Astrocyte of the spinal cord (primary cell): ENCODE measurements at regions not wholly inside any gene's neighbourhood (a gene's known extent, or its start where the extent isn't known, plus 50 kb on each side); places are given as distances from the start of the nearest gene placed in this dataset.

Source experiments
- DNase-seq: peaks from one replicate; pipeline ENCODE4 v3.0.0; 2011; ENCODE audit warnings: low read depth, low spot score
- H3K4me3 ChIP-seq: 2 replicates; pipeline ENCODE4 v1.5.1; 2011; ENCODE audit warnings: low read depth, mild to moderate bottlenecking, low read length, moderate library complexity
- CTCF ChIP-seq: IDR thresholded peaks from 2 replicates; pipeline ENCODE4 v1.5.1; 2012; ENCODE audit warnings: low read depth, mild to moderate bottlenecking, low read length, inconsistent platforms
- in situ Hi-C: cut with HindIII; loops from 2 replicates; pipeline ENCODE4 v1.10.0; 2017; ENCODE audit warnings: low sequenced_read_pairs

DNA sequence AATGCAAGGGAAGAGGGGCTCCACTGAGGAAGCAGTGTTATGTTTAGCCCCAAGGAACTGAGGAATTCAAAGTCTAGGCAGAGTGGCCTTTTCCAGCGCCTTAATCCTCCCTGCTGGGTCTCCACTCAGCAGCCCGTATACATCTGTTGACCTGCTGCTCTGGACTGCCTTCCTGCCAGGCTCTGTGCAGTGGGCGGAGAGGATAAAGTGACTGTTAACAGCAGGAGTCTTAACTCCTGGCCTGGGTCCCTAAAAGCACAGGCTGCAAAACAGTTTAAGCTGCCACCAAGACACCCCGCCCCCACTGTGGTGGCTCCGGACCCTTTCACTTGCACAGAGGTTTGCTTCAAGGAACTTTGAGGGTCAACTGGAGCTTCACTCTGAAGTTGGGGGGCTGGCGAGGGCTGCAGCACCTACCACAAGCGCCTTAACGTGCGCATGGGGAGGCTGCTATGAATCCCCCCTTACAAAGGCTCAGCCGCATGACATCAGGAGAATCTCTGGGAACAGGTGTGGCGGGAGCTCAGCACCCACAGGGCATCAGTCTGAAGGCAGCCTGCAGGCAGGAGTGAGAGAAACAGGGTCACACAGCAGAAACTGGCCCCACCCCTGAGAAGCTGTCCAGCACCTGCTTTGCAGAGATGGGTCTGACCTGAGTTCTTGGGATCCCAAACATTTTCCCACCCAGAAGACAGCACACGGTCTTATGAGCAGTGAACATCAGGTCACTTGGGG is 358.2 kb upstream of the GATB start:
- in situ Hi-C loops: no loop called here
- no peak for DNase-seq
- H3K4me3 ChIP-seq: no peak overlapping the region
- no peak for TF ChIP-seq CTCF

GRCh38 chr4:152117933-152118507 is 357.2 kb upstream of the GATB start:
- H3K4me3 ChIP-seq: no peak overlapping the region
- in situ Hi-C loops: no loop called here
- TF ChIP-seq CTCF: no peak
- no peak for DNase-seq

DNA sequence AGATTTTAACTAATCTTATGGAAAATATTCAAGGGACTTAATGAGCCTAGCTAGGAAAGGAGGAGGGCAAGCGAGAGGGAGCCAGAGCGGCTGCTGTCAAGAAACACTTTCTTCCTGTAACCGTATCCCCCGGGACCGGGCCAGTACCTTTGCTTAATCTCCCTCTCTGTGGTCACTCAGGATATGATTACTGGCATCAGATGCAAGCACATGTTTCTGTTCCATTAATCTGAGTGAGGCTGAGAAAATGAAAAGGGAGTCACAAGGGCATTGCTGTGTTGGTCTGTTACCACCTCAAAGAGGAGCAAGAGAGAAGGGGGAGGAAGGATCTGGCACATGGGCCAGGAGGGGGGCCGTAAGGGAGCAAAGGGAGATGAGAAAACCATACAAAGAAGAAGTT is 356.7 kb upstream of the GATB start:
- H3K4me3 ChIP-seq: no peak overlapping the region
- in situ Hi-C loops: no loop called here
- TF ChIP-seq CTCF: no peak
- no peak for DNase-seq

DNA sequence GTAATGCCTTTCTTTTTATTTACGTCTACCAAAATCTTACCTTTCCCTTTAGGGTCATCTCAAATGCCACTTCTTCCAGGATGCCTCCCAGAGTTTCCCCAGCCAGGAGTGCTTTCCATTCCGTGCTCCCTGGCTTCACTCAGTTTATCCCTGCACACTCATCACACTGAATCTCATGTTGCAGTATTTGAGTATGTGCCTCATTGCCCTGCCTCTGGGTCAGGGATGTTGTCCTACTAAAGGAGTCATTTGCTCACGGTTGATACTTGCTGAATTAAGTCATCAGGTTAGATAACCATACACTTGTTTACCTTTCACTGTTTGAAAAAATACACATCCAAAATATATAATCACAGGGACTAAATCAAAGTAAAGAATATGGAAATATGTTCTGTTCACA is 356.2 kb upstream of the GATB start:
- in situ Hi-C loops: no loop called here
- no peak for TF ChIP-seq CTCF
- no peak for DNase-seq
- no peak overlapping the region for H3K4me3 ChIP-seq

DNA sequence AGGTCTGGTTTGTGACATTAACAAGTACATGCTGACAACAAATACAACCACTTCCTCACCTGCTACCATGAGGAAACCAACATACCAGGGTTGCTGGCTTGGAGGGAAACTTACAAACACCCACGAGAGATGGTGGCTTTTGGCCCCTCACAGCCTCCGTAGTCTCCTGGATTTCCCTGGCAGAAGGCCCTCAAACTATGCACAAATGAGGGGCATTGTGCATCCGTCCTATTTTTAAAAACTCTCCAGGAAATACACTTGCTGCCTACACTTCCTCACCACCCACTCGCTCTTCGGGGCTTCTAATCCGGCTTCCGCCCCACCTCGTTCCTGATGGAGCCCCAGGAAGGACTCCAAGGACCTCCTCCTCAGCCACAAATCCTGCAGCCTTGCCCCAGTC is 355.0 kb upstream of the GATB start:
- in situ Hi-C loops: no loop called here
- no peak for TF ChIP-seq CTCF
- DNase-seq: no peak
- H3K4me3 ChIP-seq: no peak overlapping the region

- TF ChIP-seq CTCF: no peak
- no peak for DNase-seq
- in situ Hi-C loops: no loop called here
- no peak overlapping the region for H3K4me3 ChIP-seq
These were observed 354.3 kb upstream of the GATB start for GRCh38 chr4:152115118-152115517.
